ENCODE measurements at regions not wholly inside any gene's neighbourhood (a gene's known extent, or its start where the extent isn't known, plus 50 kb on each side); places are given as distances from the start of the nearest gene placed in this dataset.

DNA sequence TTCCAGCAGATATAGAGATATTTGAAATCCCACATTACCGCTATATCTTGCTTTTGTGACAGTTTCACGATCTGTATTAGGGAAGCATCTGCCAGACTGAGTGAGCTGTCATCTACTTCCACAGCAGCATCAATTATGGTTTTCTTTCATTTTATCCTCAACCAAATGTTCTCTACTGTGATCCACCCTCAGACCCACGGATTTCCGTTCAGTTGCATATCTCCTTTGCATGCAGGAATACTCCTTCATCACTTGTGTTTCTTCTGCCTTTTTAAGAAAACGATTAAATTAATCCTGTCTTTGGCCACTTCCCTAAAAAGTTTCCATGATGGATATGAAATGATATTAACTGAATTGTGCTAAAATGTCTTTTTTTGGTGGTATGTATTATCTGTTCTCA is 262.1 kb upstream of the ADGRB3 start:
- POLR2A ChIA-PET = no interaction called here
- Histone ChIP-seq H3K27ac (no peak overlapping the region), H3K9me3 (no peaks in the 10 kb centered on the region), H3K4me1 (no peaks in the 10 kb centered on the region), H3K4me2 (no peak overlapping the region), H3K4me3 (no peak overlapping the region)
- DNase-seq (ENCODE audit: low read depth in 1 of 2, low spot score in 1 of 2) (no peak), ATAC-seq (no peak), FAIRE-seq (no peak)
- TF ChIP-seq HOXB5 (CRISPR knock-in tag; IDR thresholded peaks at IDR 0.05) = no peak
- TF ChIP-seq ZSCAN20 (CRISPR knock-in tag; IDR thresholded peaks at IDR 0.05) = no peak
- no peak for TF ChIP-seq EHMT2 (IDR thresholded peaks at IDR 0.05; ENCODE audit: low read depth)
- TF ChIP-seq, protein P1, sequence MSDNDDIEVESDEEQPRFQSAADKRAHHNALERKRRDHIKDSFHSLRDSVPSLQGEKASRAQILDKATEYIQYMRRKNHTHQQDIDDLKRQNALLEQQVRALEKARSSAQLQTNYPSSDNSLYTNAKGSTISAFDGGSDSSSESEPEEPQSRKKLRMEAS (IDR thresholded peaks at IDR 0.05) = no peak
- TF ChIP-seq PHF8 (IDR thresholded peaks at IDR 0.05; ENCODE audit: borderline replicate concordance, low read depth) = no peak
- no peak for TF ChIP-seq HEYL (CRISPR knock-in tag; IDR thresholded peaks at IDR 0.05)
- TF ChIP-seq NPAS2 (CRISPR knock-in tag; IDR thresholded peaks at IDR 0.05; ENCODE audit: borderline replicate concordance) = no peak
- 5% methylated on average over 5 of the region's 5 CpGs for WGBS (ENCODE audit: missing lambda C conversion rate)
- CTCF ChIA-PET = no interaction called here

DNA sequence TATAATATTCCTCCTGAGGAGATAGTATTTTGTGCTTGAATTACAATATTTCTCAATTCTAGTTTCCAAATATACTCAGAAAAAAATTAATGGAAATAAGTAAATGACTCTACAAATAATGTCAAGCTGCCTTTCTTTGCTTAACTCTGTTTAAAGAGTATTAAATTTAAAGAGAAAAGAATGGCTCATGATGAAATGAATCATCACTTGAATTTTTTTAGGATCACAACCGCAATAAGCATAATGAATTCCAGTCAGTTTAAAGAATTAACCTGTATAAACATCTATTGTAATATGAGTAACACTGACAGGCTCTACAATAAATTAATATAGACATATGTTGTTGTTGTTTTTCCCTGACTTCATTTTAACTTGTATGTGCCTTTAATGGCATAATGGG is 266.2 kb upstream of the ADGRB3 start:
- WGBS (ENCODE audit: missing lambda C conversion rate) = 0% methylated on average over 1 of the region's 1 CpG
- no peaks in the 10 kb centered on the region for H3K9me3 ChIP-seq
- H3K4me2 ChIP-seq = no peak overlapping the region
- no peaks in the 10 kb centered on the region for H3K4me1 ChIP-seq
- ChIA-PET CTCF (no interaction called here), POLR2A (no interaction called here)
- TF ChIP-seq HEYL (CRISPR knock-in tag; IDR thresholded peaks at IDR 0.05) (no peak), TP53 (CRISPR knock-in tag; IDR thresholded peaks at IDR 0.05) (no peak), RARB (CRISPR knock-in tag; IDR thresholded peaks at IDR 0.05) (no peak), NPAS2 (CRISPR knock-in tag; IDR thresholded peaks at IDR 0.05; ENCODE audit: borderline replicate concordance) (no peak), FOSL2 (IDR thresholded peaks at IDR 0.05) (no peak), FOSL2 (CRISPR knock-in tag; IDR thresholded peaks at IDR 0.05) (no peak), GATA3 (IDR thresholded peaks at IDR 0.05; ENCODE audit: borderline replicate concordance) (no peak)
- TF ChIP-seq, protein P2, sequence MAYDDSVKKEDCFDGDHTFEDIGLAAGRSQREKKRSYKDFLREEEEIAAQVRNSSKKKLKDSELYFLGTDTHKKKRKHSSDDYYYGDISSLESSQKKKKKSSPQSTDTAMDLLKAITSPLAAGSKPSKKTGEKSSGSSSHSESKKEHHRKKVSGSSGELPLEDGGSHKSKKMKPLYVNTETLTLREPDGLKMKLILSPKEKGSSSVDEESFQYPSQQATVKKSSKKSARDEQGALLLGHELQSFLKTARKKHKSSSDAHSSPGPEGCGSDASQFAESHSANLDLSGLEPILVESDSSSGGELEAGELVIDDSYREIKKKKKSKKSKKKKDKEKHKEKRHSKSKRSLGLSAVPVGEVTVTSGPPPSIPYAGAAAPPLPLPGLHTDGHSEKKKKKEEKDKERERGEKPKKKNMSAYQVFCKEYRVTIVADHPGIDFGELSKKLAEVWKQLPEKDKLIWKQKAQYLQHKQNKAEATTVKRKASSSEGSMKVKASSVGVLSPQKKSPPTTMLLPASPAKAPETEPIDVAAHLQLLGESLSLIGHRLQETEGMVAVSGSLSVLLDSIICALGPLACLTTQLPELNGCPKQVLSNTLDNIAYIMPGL (CRISPR knock-in tag; IDR thresholded peaks at IDR 0.05; ENCODE audit: borderline replicate concordance) = no peak
- no peak overlapping the region for H3K27ac ChIP-seq
- DNase-seq (ENCODE audit: low read depth in 1 of 2, low spot score in 1 of 2) (no peak), FAIRE-seq (no peak), ATAC-seq (no peak)
- no peak overlapping the region for H3K4me3 ChIP-seq

DNA sequence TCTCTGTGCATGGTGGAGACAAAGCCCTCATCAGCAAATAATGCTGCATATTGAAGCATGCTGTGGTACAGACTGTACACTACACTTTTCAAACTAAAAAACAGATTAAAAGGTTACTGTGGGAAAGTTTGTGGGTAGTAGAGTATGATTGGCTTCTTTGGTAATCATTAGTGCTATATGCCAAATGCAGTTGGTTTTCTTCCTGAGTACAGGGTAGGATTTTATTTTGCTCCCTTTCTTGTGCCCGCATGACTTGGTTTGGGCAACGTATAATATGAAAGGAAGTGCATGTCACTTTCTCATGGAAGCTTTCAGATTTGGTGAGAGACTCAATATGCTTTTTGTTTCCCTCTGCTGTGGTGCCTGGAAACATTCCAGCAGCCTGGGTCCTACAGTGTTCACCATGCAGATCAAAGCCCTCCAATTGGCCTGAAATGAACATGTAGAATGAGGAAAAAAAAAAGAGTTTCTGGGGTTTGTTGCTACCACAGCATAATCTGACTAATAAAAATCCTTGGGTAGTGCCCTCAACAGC is 270.7 kb upstream of the ADGRB3 start:
- ATAC-seq (no peak), FAIRE-seq (no peak), DNase-seq (ENCODE audit: low read depth in 1 of 2, low spot score in 1 of 2) (no peak)
- Histone ChIP-seq H3K4me1 (no peaks in the 10 kb centered on the region), H3K4me3 (no peak overlapping the region), H3K9me3 (no peaks in the 10 kb centered on the region), H3K4me2 (no peak overlapping the region), H3K27ac (no peak overlapping the region)
- CTCF ChIA-PET = no interaction called here
- 22% methylated on average over 2 of the region's 2 CpGs for WGBS (ENCODE audit: missing lambda C conversion rate)
- POLR2A ChIA-PET = no interaction called here
- TF ChIP-seq MAZ (IDR thresholded peaks at IDR 0.05; ENCODE audit: borderline replicate concordance, low read depth, low read length) (no peak), TP53 (CRISPR knock-in tag; IDR thresholded peaks at IDR 0.05) (no peak), EHMT2 (IDR thresholded peaks at IDR 0.05; ENCODE audit: low read depth) (no peak), CEBPB (IDR thresholded peaks at IDR 0.05) (no peak), HDAC2 (IDR thresholded peaks at IDR 0.05) (no peak), NR3C1 (IDR thresholded peaks at IDR 0.05) (no peak), FOSL2 (IDR thresholded peaks at IDR 0.05) (no peak), FOSL2 (CRISPR knock-in tag; IDR thresholded peaks at IDR 0.05) (no peak), HOXB5 (CRISPR knock-in tag; IDR thresholded peaks at IDR 0.05) (no peak), TFCP2L1 (CRISPR knock-in tag; IDR thresholded peaks at IDR 0.05) (no peak), HOXB13 (CRISPR knock-in tag; IDR thresholded peaks at IDR 0.05; ENCODE audit: low read depth) (no peak), CHD4 (IDR thresholded peaks at IDR 0.05; ENCODE audit: borderline replicate concordance) (no peak), FOSB (CRISPR knock-in tag; IDR thresholded peaks at IDR 0.05) (no peak), NFE2L2 (conservative IDR thresholded peaks at IDR 0.05; ENCODE audit: low read length) (no peak), CBX2 (IDR thresholded peaks at IDR 0.05; ENCODE audit: borderline replicate concordance, low read depth) (no peak), MAFK (IDR thresholded peaks at IDR 0.05; ENCODE audit: partially characterized antibody) (no peak)
- TF ChIP-seq, protein P3, sequence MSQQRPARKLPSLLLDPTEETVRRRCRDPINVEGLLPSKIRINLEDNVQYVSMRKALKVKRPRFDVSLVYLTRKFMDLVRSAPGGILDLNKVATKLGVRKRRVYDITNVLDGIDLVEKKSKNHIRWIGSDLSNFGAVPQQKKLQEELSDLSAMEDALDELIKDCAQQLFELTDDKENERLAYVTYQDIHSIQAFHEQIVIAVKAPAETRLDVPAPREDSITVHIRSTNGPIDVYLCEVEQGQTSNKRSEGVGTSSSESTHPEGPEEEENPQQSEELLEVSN (IDR thresholded peaks at IDR 0.05; ENCODE audit: borderline replicate concordance, low read depth) = no peak
- TF ChIP-seq, protein P4, sequence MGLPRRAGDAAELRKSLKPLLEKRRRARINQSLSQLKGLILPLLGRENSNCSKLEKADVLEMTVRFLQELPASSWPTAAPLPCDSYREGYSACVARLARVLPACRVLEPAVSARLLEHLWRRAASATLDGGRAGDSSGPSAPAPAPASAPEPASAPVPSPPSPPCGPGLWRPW (IDR thresholded peaks at IDR 0.05) = no peak

Data from A549 (cell line).